ENCODE measurements at regions not wholly inside any gene's neighbourhood (a gene's known extent, or its start where the extent isn't known, plus 50 kb on each side); places are given as distances from the start of the nearest gene placed in this dataset.

- Histone ChIP-seq H3K79me2 (ENCODE audit: insufficient read depth, low read length) (no peaks in the 10 kb centered on the region), H4K20me1 (ENCODE audit: insufficient read depth, low read length) (no peaks in the 10 kb centered on the region), H3K4me3 (replicated peaks in 1 of 3; ENCODE audit: low read depth in 2 of 3, low read length in 3 of 3) (no peak overlapping the region), H2AFZ (ENCODE audit: insufficient read depth, low read depth, low read length, poor library complexity, severe bottlenecking) (no peak overlapping the region), H3K27me3 (ENCODE audit: control insufficient read depth in 2 of 2, insufficient read depth in 2 of 2, low read length in 2 of 2) (no peaks in the 10 kb centered on the region), H3K36me3 (replicated peaks in 1 of 2; ENCODE audit: control insufficient read depth in 1 of 2, insufficient read depth in 2 of 2, low read length in 2 of 2) (no peaks in the 10 kb centered on the region), H3K4me1 (ENCODE audit: control insufficient read depth in 1 of 2, insufficient read depth in 2 of 2, low read length in 2 of 2) (no peaks in the 10 kb centered on the region), H3K27ac (ENCODE audit: low read depth in 1 of 2, low read length in 2 of 2) (no peak overlapping the region), H3K4me2 (replicated peaks; ENCODE audit: extremely low read depth, low read length, poor library complexity, severe bottlenecking) (no peak overlapping the region), H3K9me3 (replicated peaks in 1 of 2; ENCODE audit: control insufficient read depth in 1 of 2, insufficient read depth in 1 of 2, low read length in 2 of 2) (peaks cover 0 to 11% of the 10 kb centered on the region in 2 donors), H3K9ac (ENCODE audit: insufficient read depth, low read length, poor library complexity, severe bottlenecking) (no peak overlapping the region)
- H3K27ac Mint-ChIP-seq: no peak overlapping the region
- intact Hi-C loops (cut with micrococcal nuclease): no loop called here
- no peak for TF ChIP-seq CTCF (IDR thresholded peaks at IDR 0.05)
- no peaks in the 10 kb centered on the region for H3K4me1 Mint-ChIP-seq
- H3K27me3 Mint-ChIP-seq (ENCODE audit: low read depth in 3 of 3): no peaks in the 10 kb centered on the region
- no peaks in the 10 kb centered on the region for H3K36me3 Mint-ChIP-seq
- DNase-seq: no peak
- no peak overlapping the region for H3K4me3 Mint-ChIP-seq
- WGBS (ENCODE audit: insufficient coverage): no CpG with 5 or more reads among the region's 2 CpGs
- H3K9me3 Mint-ChIP-seq: peaks cover 5 to 15% (median 13%) of the 10 kb centered on the region in 7 donors
Observed at GRCh38 chr6:120526576-120526975, 807.7 kb downstream of the TBC1D32 start.

DNA sequence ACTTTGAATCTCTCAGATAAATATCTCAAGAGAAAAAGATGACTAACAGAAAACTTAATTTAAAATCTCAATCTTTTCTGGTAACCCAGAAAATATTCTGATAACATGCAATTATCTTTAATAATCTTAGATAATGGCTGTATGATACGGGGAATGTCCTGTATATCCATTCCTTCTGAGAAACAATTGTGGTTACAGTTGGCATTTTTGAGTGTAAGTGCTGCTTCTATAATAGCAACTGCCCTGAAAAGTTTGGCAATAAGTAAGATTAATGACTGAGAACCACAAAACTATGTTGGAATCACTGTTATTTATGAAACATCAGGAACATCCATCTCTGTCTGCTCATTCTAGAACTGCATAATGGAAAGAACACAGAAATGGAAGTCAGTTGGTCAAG lies 819.7 kb downstream of the TBC1D32 start:
- H3K36me3 ChIP-seq (replicated peaks in 1 of 2; ENCODE audit: control insufficient read depth in 1 of 2, insufficient read depth in 2 of 2, low read length in 2 of 2): no peaks in the 10 kb centered on the region
- Mint-ChIP-seq H3K27ac (no peak overlapping the region), H3K36me3 (no peaks in the 10 kb centered on the region), H3K9me3 (peaks cover 0 to 5% (median 0%) of the 10 kb centered on the region in 7 donors), H3K4me3 (no peak overlapping the region), H3K4me1 (no peaks in the 10 kb centered on the region), H3K27me3 (ENCODE audit: low read depth in 3 of 3) (no peaks in the 10 kb centered on the region)
- H3K4me3 ChIP-seq (replicated peaks in 1 of 3; ENCODE audit: low read depth in 2 of 3, low read length in 3 of 3): no peak overlapping the region
- no peak overlapping the region for H3K27ac ChIP-seq (ENCODE audit: low read depth in 1 of 2, low read length in 2 of 2)
- no peak overlapping the region for H2AFZ ChIP-seq (ENCODE audit: insufficient read depth, low read depth, low read length, poor library complexity, severe bottlenecking)
- H3K4me2 ChIP-seq (replicated peaks; ENCODE audit: extremely low read depth, low read length, poor library complexity, severe bottlenecking): no peak overlapping the region
- H3K9ac ChIP-seq (ENCODE audit: insufficient read depth, low read length, poor library complexity, severe bottlenecking): no peak overlapping the region
- H3K27me3 ChIP-seq (ENCODE audit: control insufficient read depth in 2 of 2, insufficient read depth in 2 of 2, low read length in 2 of 2): no peaks in the 10 kb centered on the region
- no CpG with 5 or more reads among the region's 1 CpG for WGBS (ENCODE audit: insufficient coverage)
- H4K20me1 ChIP-seq (ENCODE audit: insufficient read depth, low read length): no peaks in the 10 kb centered on the region
- no peak for TF ChIP-seq CTCF (IDR thresholded peaks at IDR 0.05)
- no peak for DNase-seq
- no peaks in the 10 kb centered on the region for H3K4me1 ChIP-seq (ENCODE audit: control insufficient read depth in 1 of 2, insufficient read depth in 2 of 2, low read length in 2 of 2)
- intact Hi-C loops (cut with micrococcal nuclease): no loop called here
- H3K9me3 ChIP-seq (replicated peaks in 1 of 2; ENCODE audit: control insufficient read depth in 1 of 2, insufficient read depth in 1 of 2, low read length in 2 of 2): no peaks in the 10 kb centered on the region
- H3K79me2 ChIP-seq (ENCODE audit: insufficient read depth, low read length): no peaks in the 10 kb centered on the region
